H1 (cell line): ENCODE measurements at regions not wholly inside any gene's neighbourhood (a gene's known extent, or its start where the extent isn't known, plus 50 kb on each side); places are given as distances from the start of the nearest gene placed in this dataset.

Experiments
- POU5F1 ChIP-seq: IDR thresholded peaks from 2 replicates; pipeline ENCODE4 v1.6.1; 2011; ENCODE audit warnings: low read depth, mild to moderate bottlenecking, low read length, moderate library complexity
- RAD21 ChIP-seq, 2 experiments: IDR thresholded peaks in 1 of 2; conservative IDR thresholded peaks in 1 of 2; 2 replicates each; pipeline ENCODE4 v1.6.1; 2011; ENCODE audit warnings: low read depth in 2 of 2, low read length in 2 of 2, improper control_type of control experiment in 1 of 2, inconsistent platforms in 1 of 2, mild to moderate bottlenecking in 1 of 2, moderate library complexity in 1 of 2

GRCh38 chr1:244235157-244235556, 184.1 kb downstream of the ZBTB18 start:
- no peak for TF ChIP-seq RAD21 (IDR thresholded peaks at IDR 0.05 in 1 of 2, conservative IDR thresholded peaks at IDR 0.05 in 1 of 2; ENCODE audit: low read depth in 2 of 2, low read length in 2 of 2)
- no peak for TF ChIP-seq POU5F1
